Parathyroid adenoma (tissue), 2 donors: ENCODE measurements at regions not wholly inside any gene's neighbourhood (a gene's known extent, or its start where the extent isn't known, plus 50 kb on each side); places are given as distances from the start of the nearest gene placed in this dataset.

Source experiments
- H2AFZ ChIP-seq: fragments of 300-600 bp; sonication (generic); one replicate; pipeline ENCODE4 v1.7.0; 2017; ENCODE audit warnings: antibody characterized with exemption, mild to moderate bottlenecking
- H3K27ac ChIP-seq: fragments of 300-600 bp; sonication (generic); one replicate; pipeline ENCODE4 v1.7.0; 2017
- H3K27me3 ChIP-seq: fragments of 300-600 bp; sonication (generic); one replicate; pipeline ENCODE4 v1.7.0; 2017; ENCODE audit warnings: low read length; ENCODE audit not compliant: control insufficient read depth, insufficient read depth
- H3K36me3 ChIP-seq: fragments of 300-600 bp; sonication (generic); one replicate; pipeline ENCODE4 v1.7.0; 2017; ENCODE audit warnings: low read length; ENCODE audit not compliant: control insufficient read depth, insufficient read depth
- H3K4me1 ChIP-seq: fragments of 300-600 bp; sonication (generic); one replicate; pipeline ENCODE4 v1.7.0; 2017; ENCODE audit warnings: control low read depth
- H3K4me2 ChIP-seq: fragments of 300-600 bp; sonication (generic); one replicate; pipeline ENCODE4 v1.7.0; 2017; ENCODE audit warnings: low read length
- H3K4me3 ChIP-seq: fragments of 300-600 bp; sonication (generic); one replicate; pipeline ENCODE4 v1.7.0; 2017; ENCODE audit warnings: low read depth, low read length
- H3K79me2 ChIP-seq: fragments of 300-600 bp; sonication (generic); one replicate; pipeline ENCODE4 v1.7.0; 2017; ENCODE audit warnings: control low read depth
- H3K9ac ChIP-seq: fragments of 300-600 bp; sonication (generic); one replicate; pipeline ENCODE4 v1.7.0; 2017; ENCODE audit warnings: mild to moderate bottlenecking
- H3K9me3 ChIP-seq: fragments of 300-600 bp; sonication (generic); one replicate; pipeline ENCODE4 v1.7.0; 2017; ENCODE audit warnings: low read length; ENCODE audit not compliant: control insufficient read depth
- CTCF ChIP-seq: fragments of 300-600 bp; sonication (generic); IDR thresholded peaks from one replicate; pipeline ENCODE4 v1.7.0; 2017; ENCODE audit warnings: antibody characterized with exemption, mild to moderate bottlenecking
- donor health status: primary hyperparathyroidism.

- no peak overlapping the region for H3K27ac ChIP-seq
- no peaks in the 10 kb centered on the region for H3K36me3 ChIP-seq
- no peaks in the 10 kb centered on the region for H3K9me3 ChIP-seq
- no peak overlapping the region for H3K4me3 ChIP-seq
- no peak overlapping the region for H2AFZ ChIP-seq
- no peak for TF ChIP-seq CTCF
- no peak overlapping the region for H3K9ac ChIP-seq
- H3K27me3 ChIP-seq: no peaks in the 10 kb centered on the region
- no peaks in the 10 kb centered on the region for H3K4me1 ChIP-seq
- H3K4me2 ChIP-seq: no peak overlapping the region
- H3K79me2 ChIP-seq: no peaks in the 10 kb centered on the region
These were observed 111.0 kb upstream of the B3GAT2 start for GRCh38 chr6:71067816-71068215.

- H3K27ac ChIP-seq: no peak overlapping the region
- no peaks in the 10 kb centered on the region for H3K79me2 ChIP-seq
- no peak for TF ChIP-seq CTCF
These were observed 115.6 kb upstream of the B3GAT2 start for GRCh38 chr6:71072508-71072907.

GRCh38 chr6:71077655-71078054, 120.8 kb upstream of the B3GAT2 start:
- Histone ChIP-seq H3K36me3 (no peaks in the 10 kb centered on the region), H3K27me3 (no peaks in the 10 kb centered on the region), H3K4me3 (no peak overlapping the region), H3K9ac (no peak overlapping the region), H3K9me3 (no peaks in the 10 kb centered on the region), H3K27ac (no peak overlapping the region), H3K4me2 (no peak overlapping the region), H3K4me1 (no peaks in the 10 kb centered on the region), H2AFZ (no peak overlapping the region), H3K79me2 (no peaks in the 10 kb centered on the region)
- no peak for TF ChIP-seq CTCF

More at GRCh38 chr6:71072508-71072907, 115.6 kb upstream of the B3GAT2 start:
- Histone ChIP-seq H3K4me3 (no peak overlapping the region), H3K27me3 (no peaks in the 10 kb centered on the region), H2AFZ (no peak overlapping the region), H3K9ac (no peak overlapping the region), H3K4me2 (no peak overlapping the region), H3K36me3 (no peaks in the 10 kb centered on the region), H3K4me1 (no peaks in the 10 kb centered on the region), H3K9me3 (no peaks in the 10 kb centered on the region)

- no peaks in the 10 kb centered on the region for H3K79me2 ChIP-seq
- no peak overlapping the region for H3K27ac ChIP-seq
- H3K4me3 ChIP-seq: no peak overlapping the region
- H3K9ac ChIP-seq: no peak overlapping the region
- no peak overlapping the region for H2AFZ ChIP-seq
- TF ChIP-seq CTCF: no peak
- H3K36me3 ChIP-seq: no peaks in the 10 kb centered on the region
- no peaks in the 10 kb centered on the region for H3K4me1 ChIP-seq
- H3K9me3 ChIP-seq: no peaks in the 10 kb centered on the region
- no peaks in the 10 kb centered on the region for H3K27me3 ChIP-seq
- H3K4me2 ChIP-seq: no peak overlapping the region
These were observed 122.8 kb upstream of the B3GAT2 start for GRCh38 chr6:71079677-71080076.

GRCh38 chr6:71080133-71080532, 123.3 kb upstream of the B3GAT2 start:
- H3K36me3 ChIP-seq: no peaks in the 10 kb centered on the region
- H3K27ac ChIP-seq: no peak overlapping the region

More at GRCh38 chr6:71080133-71080532, 123.3 kb upstream of the B3GAT2 start:
- H3K9ac ChIP-seq: no peak overlapping the region
- H3K79me2 ChIP-seq: no peaks in the 10 kb centered on the region
- no peak overlapping the region for H3K4me3 ChIP-seq
- no peak for TF ChIP-seq CTCF
- H2AFZ ChIP-seq: no peak overlapping the region
- H3K4me2 ChIP-seq: no peak overlapping the region
- no peaks in the 10 kb centered on the region for H3K4me1 ChIP-seq
- H3K9me3 ChIP-seq: no peaks in the 10 kb centered on the region
- no peaks in the 10 kb centered on the region for H3K27me3 ChIP-seq
